Activated naive CD4-positive, alpha-beta T cell treated with anti-CD3 and anti-CD28 coated beads for 36 hours (primary cell): ENCODE measurements at regions not wholly inside any gene's neighbourhood (a gene's known extent, or its start where the extent isn't known, plus 50 kb on each side); places are given as distances from the start of the nearest gene placed in this dataset.

Experiments used
- CTCF ChIA-PET: fragments of 350-600 bp; sonication (Branson Sonifier 250); formaldehyde crosslinking; loops from one replicate; lab custom pipeline; 2021; ENCODE audit warnings: antibody characterized with exemption; lab: Charles Lee
- DNase-seq: peaks from one replicate; pipeline ENCODE4 v3.0.0-alpha.2; 2020
- H3K27ac Mint-ChIP-seq: one replicate; pipeline ENCODE4 v1.8.0; 2021; ENCODE audit warnings: mild to moderate bottlenecking, mixed read lengths
- H3K27me3 Mint-ChIP-seq: one replicate; pipeline ENCODE4 v1.8.0; 2021; ENCODE audit warnings: low read depth, mixed read lengths
- H3K36me3 Mint-ChIP-seq: one replicate; pipeline ENCODE4 v1.8.0; 2021; ENCODE audit warnings: low read depth, mixed read lengths
- H3K4me1 Mint-ChIP-seq: one replicate; pipeline ENCODE4 v1.8.0; 2021; ENCODE audit warnings: low read depth, mixed read lengths
- H3K4me3 Mint-ChIP-seq: one replicate; pipeline ENCODE4 v1.8.0; 2021; ENCODE audit warnings: mild to moderate bottlenecking, moderate library complexity, mixed read lengths
- H3K9me3 Mint-ChIP-seq: one replicate; pipeline ENCODE4 v1.8.0; 2021; ENCODE audit warnings: mixed read lengths
- intact Hi-C: fragments of 100-400 bp; cut with micrococcal nuclease; formaldehyde crosslinking; loops from one replicate; pipeline ENCODE4 v1.15.1; 2023

- Mint-ChIP-seq H3K27ac (no peak overlapping the region), H3K4me1 (no peaks in the 10 kb centered on the region), H3K9me3 (peaks cover 9% of the 10 kb centered on the region), H3K36me3 (no peaks in the 10 kb centered on the region), H3K27me3 (no peaks in the 10 kb centered on the region), H3K4me3 (no peak overlapping the region)
- CTCF ChIA-PET: no interaction called here
- no peak for DNase-seq
- intact Hi-C loops: no loop called here
Measured at GRCh38 chr6:77979204-77979603, 326.4 kb downstream of the MEI4 start.

GRCh38 chr6:77986380-77987034, 333.7 kb downstream of the MEI4 start:
- Mint-ChIP-seq H3K27me3 (no peaks in the 10 kb centered on the region), H3K4me3 (no peak overlapping the region), H3K4me1 (no peaks in the 10 kb centered on the region), H3K27ac (no peak overlapping the region), H3K36me3 (no peaks in the 10 kb centered on the region), H3K9me3 (peaks cover 14% of the 10 kb centered on the region)
- intact Hi-C loops: no loop called here
- no peak for DNase-seq
- CTCF ChIA-PET: no interaction called here

GRCh38 chr6:77987035-77987384, 334.2 kb downstream of the MEI4 start:
- no peak overlapping the region for H3K27ac Mint-ChIP-seq
- no peak overlapping the region for H3K4me3 Mint-ChIP-seq
- CTCF ChIA-PET: no interaction called here
- no peaks in the 10 kb centered on the region for H3K27me3 Mint-ChIP-seq
- intact Hi-C loops: no loop called here
- H3K4me1 Mint-ChIP-seq: no peaks in the 10 kb centered on the region
- H3K9me3 Mint-ChIP-seq: peaks cover 14% of the 10 kb centered on the region
- no peak for DNase-seq
- no peaks in the 10 kb centered on the region for H3K36me3 Mint-ChIP-seq

- no peak for DNase-seq
- no peaks in the 10 kb centered on the region for H3K27me3 Mint-ChIP-seq
- no peaks in the 10 kb centered on the region for H3K36me3 Mint-ChIP-seq
- peaks cover 5% of the 10 kb centered on the region for H3K9me3 Mint-ChIP-seq
- intact Hi-C loops: no loop called here
- no peak overlapping the region for H3K27ac Mint-ChIP-seq
- no peaks in the 10 kb centered on the region for H3K4me1 Mint-ChIP-seq
- no peak overlapping the region for H3K4me3 Mint-ChIP-seq
- CTCF ChIA-PET: interaction anchor here (0.6 kb wide), 1 partner anchor 73 kb away, joined by 3 read pairs; no protein-coding TSS in a partner anchor
Measured at GRCh38 chr6:78010130-78010529, 357.3 kb downstream of the MEI4 start.

GRCh38 chr6:78020586-78020985, 367.7 kb downstream of the MEI4 start:
- no peak overlapping the region for H3K27ac Mint-ChIP-seq
- no peaks in the 10 kb centered on the region for H3K36me3 Mint-ChIP-seq
- DNase-seq: no peak
- H3K4me1 Mint-ChIP-seq: no peaks in the 10 kb centered on the region
- intact Hi-C loops: no loop called here
- CTCF ChIA-PET: no interaction called here
- H3K4me3 Mint-ChIP-seq: no peak overlapping the region
- no peaks in the 10 kb centered on the region for H3K27me3 Mint-ChIP-seq
- peaks cover 7% of the 10 kb centered on the region for H3K9me3 Mint-ChIP-seq

GRCh38 chr6:78025502-78025901, 372.7 kb downstream of the MEI4 start:
- intact Hi-C loops: no loop called here
- CTCF ChIA-PET: no interaction called here
- no peaks in the 10 kb centered on the region for H3K27me3 Mint-ChIP-seq
- no peak overlapping the region for H3K27ac Mint-ChIP-seq
- no peaks in the 10 kb centered on the region for H3K4me1 Mint-ChIP-seq
- H3K36me3 Mint-ChIP-seq: no peaks in the 10 kb centered on the region
- H3K4me3 Mint-ChIP-seq: no peak overlapping the region
- DNase-seq: no peak
- H3K9me3 Mint-ChIP-seq: peaks cover 7% of the 10 kb centered on the region

- Mint-ChIP-seq H3K27ac (no peak overlapping the region), H3K4me1 (no peaks in the 10 kb centered on the region), H3K4me3 (no peak overlapping the region), H3K9me3 (no peaks in the 10 kb centered on the region), H3K36me3 (no peaks in the 10 kb centered on the region), H3K27me3 (no peaks in the 10 kb centered on the region)
- CTCF ChIA-PET: no interaction called here
- intact Hi-C loops: no loop called here
- no peak for DNase-seq
Measured at GRCh38 chr6:78031228-78031627, 378.4 kb downstream of the MEI4 start.

GRCh38 chr6:78059171-78059570, 406.3 kb downstream of the MEI4 start:
- H3K36me3 Mint-ChIP-seq: no peaks in the 10 kb centered on the region
- CTCF ChIA-PET: no interaction called here
- intact Hi-C loops: no loop called here

GRCh38 chr6:78062993-78063392, 410.2 kb downstream of the MEI4 start:
- Mint-ChIP-seq H3K27ac (no peak overlapping the region), H3K36me3 (no peaks in the 10 kb centered on the region), H3K9me3 (peaks cover 5% of the 10 kb centered on the region), H3K27me3 (no peaks in the 10 kb centered on the region), H3K4me3 (no peak overlapping the region), H3K4me1 (no peaks in the 10 kb centered on the region)
- intact Hi-C loops: no loop called here
- CTCF ChIA-PET: no interaction called here
- DNase-seq: no peak

More at GRCh38 chr6:78059171-78059570, 406.3 kb downstream of the MEI4 start:
- H3K4me1 Mint-ChIP-seq: no peaks in the 10 kb centered on the region
- no peak overlapping the region for H3K27ac Mint-ChIP-seq
- peaks cover 2% of the 10 kb centered on the region for H3K9me3 Mint-ChIP-seq
- H3K27me3 Mint-ChIP-seq: no peaks in the 10 kb centered on the region
- DNase-seq: no peak
- no peak overlapping the region for H3K4me3 Mint-ChIP-seq

- no peaks in the 10 kb centered on the region for H3K4me1 Mint-ChIP-seq
- H3K9me3 Mint-ChIP-seq: peaks cover 2% of the 10 kb centered on the region
- H3K27me3 Mint-ChIP-seq: no peaks in the 10 kb centered on the region
- CTCF ChIA-PET: interaction anchor here (0.6 kb wide), 1 partner anchor 18 kb away, joined by 5 read pairs; no protein-coding TSS in a partner anchor
- H3K4me3 Mint-ChIP-seq: no peak overlapping the region
- H3K36me3 Mint-ChIP-seq: no peaks in the 10 kb centered on the region
- H3K27ac Mint-ChIP-seq: no peak overlapping the region
- intact Hi-C loops: no loop called here
- DNase-seq: no peak
Measured at GRCh38 chr6:78076371-78076770, 423.5 kb downstream of the MEI4 start.

- intact Hi-C loops: no loop called here
- no peak overlapping the region for H3K4me3 Mint-ChIP-seq
- H3K36me3 Mint-ChIP-seq: no peaks in the 10 kb centered on the region
- no peak overlapping the region for H3K27ac Mint-ChIP-seq
- H3K27me3 Mint-ChIP-seq: no peaks in the 10 kb centered on the region
- CTCF ChIA-PET: no interaction called here
- DNase-seq: no peak
- H3K9me3 Mint-ChIP-seq: peaks cover 3% of the 10 kb centered on the region
- H3K4me1 Mint-ChIP-seq: no peaks in the 10 kb centered on the region
Measured at GRCh38 chr6:78089531-78089930, 436.7 kb downstream of the MEI4 start.

- Mint-ChIP-seq H3K36me3 (no peaks in the 10 kb centered on the region), H3K4me3 (no peak overlapping the region), H3K27ac (no peak overlapping the region), H3K27me3 (no peaks in the 10 kb centered on the region), H3K4me1 (no peaks in the 10 kb centered on the region), H3K9me3 (peaks cover 2% of the 10 kb centered on the region)
- DNase-seq: no peak
- CTCF ChIA-PET: no interaction called here
- intact Hi-C loops: no loop called here
Measured at GRCh38 chr6:78093906-78094305, 441.1 kb downstream of the MEI4 start.

GRCh38 chr6:78101387-78101786, 448.5 kb downstream of the MEI4 start:
- H3K36me3 Mint-ChIP-seq: no peaks in the 10 kb centered on the region
- no peaks in the 10 kb centered on the region for H3K27me3 Mint-ChIP-seq
- H3K9me3 Mint-ChIP-seq: peaks cover 4% of the 10 kb centered on the region
- no peaks in the 10 kb centered on the region for H3K4me1 Mint-ChIP-seq
- CTCF ChIA-PET: no interaction called here
- no peak overlapping the region for H3K4me3 Mint-ChIP-seq
- no peak overlapping the region for H3K27ac Mint-ChIP-seq
- no peak for DNase-seq
- intact Hi-C loops: no loop called here
